DMS 273 (cell line): ENCODE measurements at regions not wholly inside any gene's neighbourhood (a gene's known extent, or its start where the extent isn't known, plus 50 kb on each side); places are given as distances from the start of the nearest gene placed in this dataset.

Source experiments
- DNase-seq: peaks from one replicate; lab custom pipeline; 2025; ENCODE audit not compliant: unreplicated experiment; lab: John Stamatoyannopoulos, UW

- DNase-seq, result peak; percentile 64
Measured at GRCh38 chr2:104033399-104033798, 820.5 kb upstream of the POU3F3 start.

GRCh38 chr2:104040771-104041170 lies 813.1 kb upstream of the POU3F3 start:
- no peak for DNase-seq

DNA sequence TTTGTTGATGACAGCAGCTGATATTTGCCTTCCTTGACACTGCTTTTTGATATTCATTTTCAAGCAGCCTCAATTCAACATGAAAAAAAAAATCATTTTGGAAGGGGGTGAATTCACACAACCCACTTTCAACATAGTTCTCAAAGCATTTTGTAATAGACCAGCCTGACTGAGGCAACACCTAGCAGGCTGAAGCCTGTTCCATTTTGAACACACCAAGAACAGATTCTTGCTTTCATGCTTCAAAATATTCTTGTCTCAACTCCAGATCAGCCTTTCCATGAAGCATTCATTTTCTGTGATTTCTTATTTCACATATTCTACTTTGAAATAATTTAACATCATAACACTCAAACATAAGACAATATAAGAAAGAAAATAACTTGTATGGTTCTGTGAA lies 812.6 kb upstream of the POU3F3 start:
- no peak for DNase-seq

GRCh38 chr2:104043864-104044263 lies 810.1 kb upstream of the POU3F3 start:
- DNase-seq, result no peak

GRCh38 chr2:104045071-104045470 lies 808.8 kb upstream of the POU3F3 start:
- no peak for DNase-seq

- DNase-seq, result no peak
Measured at GRCh38 chr2:104046466-104046865, 807.4 kb upstream of the POU3F3 start.

DNA sequence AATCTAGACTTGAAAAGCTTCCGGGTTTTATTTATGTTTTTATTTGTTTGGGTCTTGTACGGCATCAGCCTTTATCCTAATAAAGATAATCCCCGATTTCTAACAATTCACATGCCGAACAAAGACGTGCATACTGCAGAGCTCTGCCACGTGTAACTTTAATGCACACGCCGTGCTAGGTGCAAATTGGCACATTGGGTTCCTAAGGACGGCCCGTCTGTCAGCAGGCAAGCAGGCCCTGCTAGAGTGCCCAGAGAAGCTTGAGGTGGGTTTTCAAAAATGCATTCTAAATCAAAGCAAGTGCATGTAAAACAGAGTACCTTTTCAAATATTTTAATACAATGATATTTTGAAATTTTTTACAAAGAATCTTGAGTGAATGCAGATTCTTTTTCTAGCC lies 806.4 kb upstream of the POU3F3 start:
- no peak for DNase-seq

DNA sequence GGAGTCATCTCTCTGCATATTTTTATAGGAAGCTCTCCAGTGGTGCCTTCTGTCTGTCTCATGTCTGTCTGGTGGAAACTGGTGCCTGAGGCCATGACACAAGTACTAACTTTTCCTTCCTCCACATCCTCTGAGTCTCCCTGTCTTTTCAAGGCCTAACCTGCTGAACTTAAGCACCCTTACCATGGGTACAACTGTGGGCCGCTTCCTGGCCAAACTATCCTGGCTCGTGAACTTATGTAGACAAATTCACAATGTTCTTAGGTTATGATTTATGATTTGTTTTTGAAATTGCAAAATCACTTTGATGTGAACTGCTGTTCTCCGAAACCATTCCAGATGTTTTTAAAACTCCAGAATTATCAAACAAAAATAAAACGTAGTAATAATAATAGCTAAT lies 804.5 kb upstream of the POU3F3 start:
- no peak for DNase-seq

DNA sequence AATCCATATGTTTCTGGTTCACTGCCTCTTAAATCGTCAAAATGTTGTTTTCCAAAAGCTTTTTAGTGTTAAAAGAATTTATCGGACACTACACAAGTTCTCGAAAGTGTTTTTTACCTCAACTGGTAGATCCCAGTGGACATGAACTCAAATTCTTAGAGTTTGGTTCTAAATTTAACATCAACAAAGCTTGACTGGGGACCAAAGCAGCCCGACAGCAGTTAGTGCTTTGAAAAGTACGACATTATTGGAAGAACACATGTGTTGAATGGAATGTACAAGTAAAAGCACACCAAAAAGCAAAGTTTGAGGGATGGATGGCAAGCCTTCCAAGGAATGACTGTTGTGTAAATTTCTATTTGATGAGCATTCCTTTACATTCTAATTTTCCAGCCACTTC lies 803.9 kb upstream of the POU3F3 start:
- DNase-seq, result no peak

GRCh38 chr2:104050656-104051242 lies 803.2 kb upstream of the POU3F3 start:
- DNase-seq, result peak; percentile 55

DNA sequence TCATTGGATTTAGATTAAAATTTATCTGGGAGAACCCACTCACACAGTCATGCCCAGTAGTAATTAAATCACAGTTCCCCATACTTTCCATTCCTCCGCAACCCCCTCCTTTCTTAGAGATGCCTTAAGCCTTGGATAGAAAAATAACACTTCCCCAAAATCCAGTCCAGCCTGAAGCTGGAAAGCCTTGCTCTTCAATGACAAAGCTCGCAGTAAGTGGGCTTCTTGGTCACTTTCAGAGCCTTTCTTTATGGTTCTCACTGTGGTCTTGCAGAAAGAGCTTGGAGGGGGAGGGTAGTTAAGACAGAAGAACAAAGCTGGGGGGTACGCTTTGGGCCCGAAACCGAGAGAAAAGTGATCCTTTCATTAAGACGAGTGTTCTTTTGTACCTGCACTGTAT lies 802.1 kb upstream of the POU3F3 start:
- DNase-seq, result no peak

- DNase-seq, result no peak
Measured at GRCh38 chr2:104052356-104052755, 801.6 kb upstream of the POU3F3 start.

DNA sequence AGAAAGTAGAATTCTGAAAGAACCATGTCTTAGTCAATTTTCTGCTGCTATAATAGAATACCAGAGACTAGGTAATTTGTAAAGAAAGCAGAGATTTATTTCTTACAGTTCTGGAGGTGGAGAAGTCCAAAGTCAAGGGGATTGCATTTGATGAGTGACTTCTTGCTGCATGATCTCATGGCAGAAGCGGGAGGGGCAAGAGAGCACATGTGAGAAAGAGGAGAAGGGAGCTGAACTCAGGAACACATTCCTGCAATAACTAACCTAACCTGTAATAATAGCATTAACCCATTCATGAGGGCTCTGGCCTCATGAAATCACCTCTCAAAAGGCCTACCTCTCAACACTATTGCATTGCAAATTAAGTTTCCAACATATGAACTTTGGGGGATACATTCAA lies 797.5 kb upstream of the POU3F3 start:
- DNase-seq, result no peak

DNA sequence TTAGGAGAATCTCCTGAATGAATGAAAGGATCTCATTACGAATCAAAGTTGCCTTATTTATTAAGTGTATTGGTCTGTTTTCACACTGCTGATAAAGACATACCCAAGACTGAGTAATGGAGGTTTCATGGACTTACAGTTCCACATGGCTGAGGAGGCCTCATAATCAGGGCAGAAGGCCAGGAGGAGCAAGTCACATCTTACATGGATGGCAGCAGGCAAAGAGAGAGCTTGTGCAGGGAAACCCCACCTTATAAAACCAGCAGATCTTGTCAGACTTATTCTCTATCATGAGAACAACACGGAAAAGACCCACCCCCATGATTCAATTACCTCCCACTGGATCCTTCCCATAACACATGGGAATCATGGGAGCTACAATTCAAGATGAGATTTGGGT lies 785.2 kb upstream of the POU3F3 start:
- DNase-seq, result no peak

DNA sequence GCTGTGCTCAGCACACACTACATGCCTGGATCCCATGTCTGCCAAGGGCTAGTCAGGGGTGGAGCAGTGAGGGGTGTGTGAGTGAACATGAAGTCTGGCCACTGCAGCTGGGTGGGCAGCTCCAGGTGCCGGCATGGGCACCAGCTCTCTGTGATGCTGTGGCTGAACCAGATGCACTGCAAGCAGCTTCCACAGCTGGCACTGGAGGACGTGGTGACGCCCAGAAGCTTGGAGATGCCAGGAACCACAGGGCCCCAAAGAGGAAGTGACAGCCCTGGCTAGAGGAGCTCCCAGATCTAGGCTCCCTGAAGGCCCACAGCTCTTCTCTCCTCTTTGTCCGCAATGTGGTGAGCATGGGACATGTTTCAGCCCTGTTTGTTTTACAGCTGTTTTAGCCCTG lies 776.3 kb upstream of the POU3F3 start:
- no peak for DNase-seq

GRCh38 chr2:104078431-104079157 lies 775.3 kb upstream of the POU3F3 start:
- DNase-seq, result peak; percentile 8

DNA sequence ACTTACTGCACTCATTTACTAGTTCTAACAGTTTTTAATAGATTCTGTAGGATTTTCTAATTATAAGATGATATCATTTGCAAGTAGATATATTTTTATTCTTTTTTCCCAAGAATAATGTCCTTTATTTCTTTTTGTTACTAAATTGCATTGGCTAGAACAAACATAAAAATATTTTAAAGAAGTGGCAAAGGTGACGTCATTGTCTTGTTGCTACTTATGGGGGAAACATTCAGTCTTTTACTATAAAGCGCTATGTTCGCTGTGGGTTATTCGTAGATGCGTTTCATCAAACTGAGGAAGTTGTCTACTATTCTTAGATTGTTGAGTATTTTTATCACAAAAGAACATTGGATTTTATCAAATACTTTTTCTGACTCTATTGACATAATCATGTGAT lies 765.2 kb upstream of the POU3F3 start:
- no peak for DNase-seq

- DNase-seq, result no peak
Measured at GRCh38 chr2:104090407-104090806, 763.5 kb upstream of the POU3F3 start.

GRCh38 chr2:104091894-104092293 lies 762.0 kb upstream of the POU3F3 start:
- no peak for DNase-seq

DNA sequence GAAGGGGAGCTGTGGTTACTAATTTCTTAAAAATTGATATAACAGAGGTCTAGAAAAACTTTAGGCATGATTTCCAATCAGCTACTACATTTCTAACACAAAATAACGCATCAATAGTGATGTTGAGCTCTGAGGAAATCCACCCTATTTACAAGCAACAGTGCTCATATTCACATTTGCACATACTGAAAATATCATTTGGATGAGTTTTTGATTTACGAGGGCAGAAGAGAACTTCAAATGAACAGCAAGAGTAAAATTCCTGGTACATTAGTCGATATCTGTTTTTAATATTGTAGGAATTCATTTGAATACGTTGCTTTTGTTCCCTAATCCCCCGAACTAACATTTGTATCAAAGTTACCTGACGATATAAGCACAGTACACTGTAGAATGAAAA lies 761.0 kb upstream of the POU3F3 start:
- no peak for DNase-seq

- DNase-seq, result no peak
Measured at GRCh38 chr2:104102615-104103014, 751.3 kb upstream of the POU3F3 start.

DNA sequence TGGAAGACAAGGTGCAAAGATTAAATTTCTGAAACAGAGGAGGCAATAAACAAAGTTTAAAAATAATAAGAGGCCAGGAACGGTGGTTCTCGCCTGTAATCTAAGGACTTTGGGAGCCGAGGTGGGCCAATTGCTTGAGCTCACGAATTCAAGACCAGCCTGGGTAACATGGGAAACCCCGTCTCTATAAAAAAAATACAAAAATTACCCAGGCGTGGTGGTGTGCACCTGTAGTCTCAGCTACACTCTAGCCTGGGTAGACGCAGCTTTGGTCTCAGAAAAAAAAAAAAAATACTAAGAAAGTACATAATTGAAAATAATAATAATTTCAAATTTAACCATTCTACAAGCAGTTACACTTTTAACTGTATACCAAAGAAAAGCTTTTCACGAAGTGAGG lies 744.6 kb upstream of the POU3F3 start:
- DNase-seq, result no peak

- DNase-seq, result no peak
Measured at GRCh38 chr2:104118889-104119288, 735.0 kb upstream of the POU3F3 start.
